GM18867 (cell line): ENCODE measurements at regions not wholly inside any gene's neighbourhood (a gene's known extent, or its start where the extent isn't known, plus 50 kb on each side); places are given as distances from the start of the nearest gene placed in this dataset.
"Not testable (repeated sequence)": the region's sequence is repeated elsewhere in the genome, so short reads cannot be mapped to it uniquely, and the experiment has no call there.

Source experiments
- ATAC-seq: cut with Tn5 transposase; IDR thresholded peaks from one replicate; pipeline ENCODE4 v1.9.1; 2021; ENCODE audit warnings: mild to moderate bottlenecking, moderate library complexity; ENCODE audit not compliant: unreplicated experiment

DNA sequence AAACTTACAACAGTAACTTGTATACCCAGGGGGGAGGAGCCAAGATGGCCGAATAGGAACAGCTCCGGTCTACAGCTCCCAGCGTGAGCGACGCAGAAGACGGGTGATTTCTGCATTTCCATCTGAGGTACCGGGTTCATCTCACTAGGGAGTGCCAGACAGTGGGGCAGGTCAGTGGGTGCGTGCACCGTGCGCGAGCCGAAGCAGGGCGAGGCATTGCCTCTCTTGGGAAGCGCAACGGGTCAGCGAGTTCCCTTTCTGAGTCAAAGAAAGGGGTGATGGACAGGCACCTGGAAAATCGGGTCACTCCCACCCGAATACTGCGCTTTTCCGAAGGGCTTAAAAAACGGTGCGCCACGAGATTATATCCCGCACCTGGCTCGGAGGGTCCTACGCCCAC, 278.8 kb downstream of the FAM47B start:
- not testable (repeated sequence) for ATAC-seq

DNA sequence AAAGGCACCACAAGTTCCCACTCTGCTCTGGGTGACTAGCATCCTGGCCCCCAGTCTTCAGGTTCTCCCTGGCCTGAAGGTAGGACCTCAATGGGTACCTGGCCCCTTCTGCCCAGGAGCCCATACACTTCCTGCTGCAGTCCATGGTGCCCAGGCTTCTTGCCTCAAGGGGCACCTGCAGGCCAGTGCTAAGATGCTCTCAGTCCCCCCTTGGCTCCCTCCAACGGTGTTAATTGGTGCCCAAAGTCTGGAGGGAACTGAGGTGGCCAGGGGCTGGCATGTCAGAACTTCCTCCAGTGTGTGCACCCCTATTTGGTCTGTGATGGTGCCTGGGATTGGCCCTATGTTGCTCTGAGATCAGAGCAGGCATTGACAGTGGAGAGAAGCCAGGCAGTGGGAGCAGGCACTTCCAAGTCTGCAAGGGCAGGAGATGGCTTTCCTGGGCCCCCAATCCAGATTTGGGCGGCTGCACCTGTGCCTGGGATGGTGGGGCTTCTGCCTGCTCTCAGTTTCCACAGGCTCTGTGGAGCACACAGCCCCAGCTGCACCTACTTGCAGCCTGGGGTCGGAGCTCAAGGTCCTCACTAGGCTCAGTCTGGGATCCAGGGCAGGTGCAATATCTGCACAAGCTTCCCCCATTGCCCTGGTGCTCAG, 301.6 kb downstream of the FAM47B start:
- ATAC-seq, result no peak

GRCh38 chrX:35244796-35245508, 302.4 kb downstream of the FAM47B start:
- no peak for ATAC-seq

DNA sequence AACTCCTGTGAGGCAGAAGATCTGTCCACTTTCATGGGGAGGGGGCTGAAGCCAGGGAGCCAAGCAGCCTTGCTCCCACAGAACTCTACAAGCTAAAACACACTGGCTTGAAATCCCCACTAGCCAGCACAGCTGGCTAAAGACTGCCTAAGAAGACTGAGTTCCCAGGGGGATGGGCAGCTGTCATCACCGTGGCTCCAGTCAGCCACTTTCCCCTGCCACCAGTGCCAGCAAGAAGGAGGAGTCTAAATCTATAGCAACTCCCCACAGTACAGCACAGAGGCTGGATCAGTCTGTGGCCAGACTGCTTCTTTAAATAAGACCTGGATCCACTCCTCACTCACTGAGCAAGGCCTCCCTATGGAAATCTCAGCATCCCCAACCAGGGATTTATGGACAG, 308.6 kb downstream of the FAM47B start:
- ATAC-seq, result no peak

DNA sequence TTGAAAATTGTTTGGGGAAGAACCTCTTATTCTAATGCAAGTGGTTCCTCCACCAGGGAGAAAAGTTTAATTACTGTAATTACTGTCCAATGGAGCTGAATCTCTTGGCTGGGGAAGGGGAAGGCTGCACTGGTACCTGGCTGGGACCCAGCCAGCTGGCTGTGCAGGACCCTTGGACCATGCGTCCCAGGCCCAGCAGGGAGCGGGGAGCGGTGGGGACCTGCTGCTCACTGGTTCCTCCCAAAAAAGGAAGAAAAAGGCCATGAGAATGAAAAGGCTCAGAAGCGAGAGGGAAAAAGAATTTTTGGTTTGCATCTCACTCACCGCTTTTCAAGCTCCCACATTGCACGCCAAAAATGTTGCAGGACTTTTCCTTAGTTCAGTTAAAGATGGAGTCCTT, 333.5 kb downstream of the FAM47B start:
- ATAC-seq, result no peak

DNA sequence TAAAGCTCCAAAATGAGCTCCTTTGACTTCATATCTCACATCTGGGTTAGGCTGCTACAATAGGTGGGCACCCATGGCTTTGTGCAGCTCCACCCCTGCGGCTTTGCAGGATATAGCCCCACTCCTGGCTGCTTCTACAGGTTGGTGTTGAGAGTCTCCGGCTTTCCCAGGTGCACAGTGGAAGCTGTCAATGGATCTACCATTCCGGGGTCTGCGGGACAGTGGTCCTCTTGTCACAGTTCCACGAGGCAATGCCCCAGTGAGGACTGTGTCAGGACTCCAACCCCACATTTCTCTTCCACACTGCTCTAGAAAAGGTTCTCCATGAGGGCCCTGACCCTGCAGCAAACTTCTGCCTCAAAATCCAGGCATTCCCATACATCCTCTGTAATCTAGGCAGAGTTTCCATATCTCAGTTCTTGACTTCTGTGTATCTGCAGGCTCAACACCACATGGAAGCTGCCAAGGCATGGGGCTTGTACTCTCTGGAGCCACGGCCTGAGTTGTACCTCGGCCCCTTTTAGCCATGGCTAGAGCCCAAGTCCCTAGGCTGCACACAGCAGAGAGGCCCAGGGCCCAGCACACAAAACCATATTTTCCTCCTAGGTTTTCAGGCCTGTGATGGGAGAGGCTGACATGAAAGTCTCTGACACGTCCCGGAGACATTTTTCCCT, 342.8 kb downstream of the FAM47B start:
- no peak for ATAC-seq

- no peak for ATAC-seq
Measured at GRCh38 chrX:35288657-35289056, 346.1 kb downstream of the FAM47B start.

DNA sequence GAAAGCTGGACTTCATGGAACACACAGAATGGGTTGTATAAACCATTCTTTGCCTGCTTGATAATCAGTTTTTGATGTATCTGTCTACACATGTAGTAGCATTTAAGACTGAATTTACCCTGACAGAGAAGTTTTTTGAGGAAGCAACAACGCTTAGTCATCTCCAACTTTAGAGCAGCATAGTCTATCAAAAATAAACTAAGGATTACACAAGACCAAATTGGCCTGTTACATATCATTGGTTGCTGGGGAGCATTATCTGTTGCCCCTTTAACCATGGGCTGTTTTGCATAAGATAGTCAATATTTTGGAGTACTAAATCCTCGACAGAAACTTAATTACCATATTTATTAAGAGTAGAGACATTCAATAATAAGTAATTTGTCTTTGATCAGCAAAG, 347.4 kb downstream of the FAM47B start:
- ATAC-seq, result no peak

DNA sequence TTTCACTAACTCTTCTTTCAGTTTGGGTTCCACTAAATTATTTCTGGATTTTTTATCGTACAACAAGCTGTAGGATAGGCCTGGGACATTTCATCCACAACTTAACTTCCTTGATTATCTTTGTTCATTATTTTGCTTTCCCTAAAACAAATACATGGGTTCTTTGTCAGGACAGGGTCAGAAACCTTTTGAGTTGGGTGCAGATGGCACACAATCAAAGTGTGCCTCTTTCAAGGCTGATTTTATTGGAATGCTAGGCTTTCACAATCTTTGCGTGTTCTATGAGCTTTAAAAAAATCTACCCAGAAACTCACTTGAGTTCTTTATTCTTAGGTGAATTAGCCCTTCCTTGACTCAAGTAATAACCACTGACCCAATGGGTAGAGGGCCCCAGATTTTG, 348.4 kb downstream of the FAM47B start:
- no peak for ATAC-seq

GRCh38 chrX:35292522-35292921, 349.9 kb downstream of the FAM47B start:
- ATAC-seq, result no peak

GRCh38 chrX:35305037-35305436, 362.4 kb downstream of the FAM47B start:
- not testable (repeated sequence) for ATAC-seq

GRCh38 chrX:35339796-35340195, 397.2 kb downstream of the FAM47B start:
- ATAC-seq, result no peak

GRCh38 chrX:35340465-35340864, 397.9 kb downstream of the FAM47B start:
- no peak for ATAC-seq

GRCh38 chrX:35351212-35351611, 408.6 kb downstream of the FAM47B start:
- ATAC-seq, result no peak

- no peak for ATAC-seq
Measured at GRCh38 chrX:35351795-35352483, 409.3 kb downstream of the FAM47B start.

- ATAC-seq, result no peak
Measured at GRCh38 chrX:35357656-35358055, 415.1 kb downstream of the FAM47B start.

DNA sequence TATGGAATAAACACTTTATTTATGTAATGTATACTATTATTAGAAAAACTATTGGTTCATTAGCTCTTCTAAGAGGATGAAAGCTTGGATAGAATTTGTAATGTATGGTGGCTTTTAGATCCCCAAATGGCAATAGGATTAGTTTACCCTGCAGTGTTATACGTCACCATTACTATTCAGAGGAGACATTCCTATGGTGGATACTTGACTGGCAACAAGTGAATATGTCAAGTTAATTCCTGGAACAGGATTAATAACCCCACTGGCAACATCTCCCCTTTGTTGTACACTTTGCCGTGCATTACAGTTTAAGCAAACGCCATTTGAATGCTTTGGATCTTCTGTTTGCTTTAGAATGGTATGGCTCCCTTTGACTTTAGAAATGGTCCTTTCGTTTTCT, 420.3 kb downstream of the FAM47B start:
- ATAC-seq, result no peak

GRCh38 chrX:35374116-35374515, 424.0 kb upstream of the MAGEB16 start:
- no peak for ATAC-seq

DNA sequence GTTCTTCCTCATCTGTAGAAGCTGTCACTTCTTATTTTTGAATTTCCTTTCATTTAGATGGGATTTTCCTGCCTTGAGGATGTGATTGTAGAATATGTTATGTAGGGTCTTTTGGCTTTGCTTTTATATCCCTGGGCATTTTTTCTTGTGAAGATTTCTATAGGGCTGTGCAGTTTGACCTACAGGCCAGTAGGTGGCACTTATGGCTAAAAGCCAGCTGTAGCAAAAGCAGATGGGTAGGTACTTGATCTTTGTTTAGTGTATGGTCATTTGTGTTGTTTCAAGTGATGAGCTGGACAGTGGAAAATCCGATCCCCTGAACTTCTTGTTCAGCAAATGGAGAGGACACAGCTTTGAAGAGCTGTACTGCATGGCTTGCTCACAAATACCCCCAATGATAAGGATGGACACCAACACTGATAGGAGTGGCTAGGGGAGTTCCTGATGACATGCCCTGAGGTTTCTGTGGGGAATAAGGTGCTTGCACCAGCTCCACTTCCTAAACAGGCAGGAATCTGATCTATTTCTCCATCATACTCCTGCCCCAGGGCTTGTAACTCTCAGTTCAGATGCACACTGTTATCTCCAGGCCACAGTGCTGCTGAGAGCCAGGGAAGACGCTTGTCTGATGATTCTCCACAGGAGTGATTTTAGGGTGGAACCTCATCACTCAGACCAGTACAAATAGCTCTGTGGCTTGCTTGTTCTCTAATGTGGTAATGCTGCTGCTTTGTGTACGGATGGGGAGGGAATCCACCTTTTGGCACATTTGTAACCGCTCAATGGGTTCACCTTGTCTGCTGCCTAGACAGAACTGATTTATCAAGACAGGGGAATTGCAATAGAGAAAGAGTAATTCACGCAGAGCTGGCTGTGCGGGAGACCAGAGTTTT, 417.1 kb upstream of the MAGEB16 start:
- ATAC-seq, result peak; percentile 82

- ATAC-seq, result not testable (repeated sequence)
Measured at GRCh38 chrX:35381709-35382108, 416.4 kb upstream of the MAGEB16 start.

DNA sequence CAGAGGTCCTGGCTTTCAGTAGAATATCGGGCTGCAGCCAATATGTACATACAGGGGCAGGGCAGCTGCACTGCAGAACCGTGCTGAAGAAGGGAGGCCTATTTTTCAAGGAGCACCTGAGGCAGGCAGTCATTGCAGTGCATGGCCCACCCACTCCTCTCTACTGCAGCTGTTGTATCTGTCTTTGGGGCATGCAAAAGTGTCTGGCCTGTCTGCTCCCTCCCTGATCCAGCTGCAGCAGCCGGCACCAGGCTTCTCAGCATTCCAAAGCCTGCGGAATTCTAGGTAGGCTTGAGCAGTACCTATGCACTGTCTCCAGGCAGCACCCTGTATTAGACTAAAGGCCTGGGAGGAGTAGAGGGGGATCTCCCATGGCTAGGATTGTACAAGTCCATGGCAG, 415.2 kb upstream of the MAGEB16 start:
- no peak for ATAC-seq
